Thyroid gland (tissue), 4 donors: ENCODE measurements at regions not wholly inside any gene's neighbourhood (a gene's known extent, or its start where the extent isn't known, plus 50 kb on each side); places are given as distances from the start of the nearest gene placed in this dataset.

Source experiments
- CTCF ChIP-seq, 6 experiments: fragments of 200-600 bp in 3 of 6; fragments of 450-650 bp in 3 of 6; sonication (generic) in 3 of 6; IDR thresholded peaks; one replicate each; pipeline ENCODE4 v1.5.1; 2016 to 2019; ENCODE audit warnings: antibody characterized with exemption in 6 of 6, mild to moderate bottlenecking in 2 of 6, inconsistent platforms in 1 of 6, moderate library complexity in 1 of 6
- POLR2A ChIP-seq, 2 donors: fragments of 450-650 bp; IDR thresholded peaks; one replicate each; pipeline ENCODE4 v1.6.1; 2017; ENCODE audit warnings: antibody characterized with exemption in 2 of 2, mild to moderate bottlenecking in 2 of 2, moderate library complexity in 1 of 2

GRCh38 chr12:91565846-91566245 is 383.2 kb upstream of the DCN start:
- TF ChIP-seq CTCF (IDR thresholded peaks at IDR 0.05) (no peak), POLR2A (IDR thresholded peaks at IDR 0.05) (no peak)
